Smooth muscle cell (in vitro differentiated cells): ENCODE measurements at regions not wholly inside any gene's neighbourhood (a gene's known extent, or its start where the extent isn't known, plus 50 kb on each side); places are given as distances from the start of the nearest gene placed in this dataset.

Source experiments
- DNase-seq: peaks from one replicate; lab custom pipeline; 2025; ENCODE audit not compliant: unreplicated experiment; lab: John Stamatoyannopoulos, UW
- H2AFZ ChIP-seq: fragments of 200-600 bp; sonication (generic); 2 replicates; pipeline ENCODE4 v1.6.0; 2016; ENCODE audit warnings: antibody characterized with exemption, low read depth, mild to moderate bottlenecking
- H3F3A ChIP-seq: fragments of 200-600 bp; sonication (generic); 2 replicates; pipeline ENCODE4 v1.6.0; 2017; ENCODE audit warnings: antibody characterized with exemption, low read depth
- H3K27ac ChIP-seq: fragments of 200-600 bp; sonication (generic); 2 replicates; pipeline ENCODE4 v1.5.1; 2016; ENCODE audit warnings: low read depth, mild to moderate bottlenecking
- H3K27me3 ChIP-seq: fragments of 200-600 bp; sonication (generic); 2 replicates; pipeline ENCODE4 v1.6.1; 2016; ENCODE audit warnings: low read depth, mild to moderate bottlenecking
- H3K36me3 ChIP-seq: fragments of 200-600 bp; sonication (generic); 2 replicates; pipeline ENCODE4 v1.5.1; 2016; ENCODE audit warnings: low read depth
- H3K4me1 ChIP-seq: fragments of 200-600 bp; sonication (generic); 2 replicates; pipeline ENCODE4 v1.5.1; 2016; ENCODE audit warnings: low read depth
- H3K4me2 ChIP-seq: fragments of 200-600 bp; sonication (generic); 2 replicates; pipeline ENCODE4 v1.6.0; 2016; ENCODE audit warnings: mild to moderate bottlenecking
- H3K4me3 ChIP-seq: fragments of 200-600 bp; sonication (generic); 2 replicates; pipeline ENCODE4 v1.5.1; 2016; ENCODE audit warnings: mild to moderate bottlenecking
- H3K79me2 ChIP-seq: fragments of 200-600 bp; sonication (generic); 2 replicates; pipeline ENCODE4 v1.6.0; 2016; ENCODE audit warnings: low read depth, mild to moderate bottlenecking
- H3K9ac ChIP-seq: fragments of 200-600 bp; sonication (generic); 2 replicates; pipeline ENCODE4 v1.6.0; 2016; ENCODE audit warnings: low read depth
- H3K9me3 ChIP-seq: fragments of 200-600 bp; sonication (generic); replicated peaks from 2 replicates; pipeline ENCODE4 v1.5.1; 2016; ENCODE audit warnings: low read depth
- H4K20me1 ChIP-seq: fragments of 200-600 bp; sonication (generic); 2 replicates; pipeline ENCODE4 v1.6.0; 2016; ENCODE audit warnings: low read depth
- CTCF ChIP-seq: fragments of 200-600 bp; sonication (generic); IDR thresholded peaks from 2 replicates; pipeline ENCODE4 v1.5.1; 2017; ENCODE audit warnings: borderline replicate concordance, mild to moderate bottlenecking, antibody characterized with exemption; ENCODE audit not compliant: insufficient read depth, poor library complexity, severe bottlenecking
- WGBS: methylation state at CpG from one replicate; pipeline ENCODE4 v1.1.7; 2016; ENCODE audit warnings: low lambda C conversion rate; 5-methylcytosine and 5-hydroxymethylcytosine counted together

GRCh38 chr5:148739023-148739422, 84.7 kb upstream of the HTR4 start:
- DNase-seq = no peak
- Histone ChIP-seq H2AFZ (no peak overlapping the region), H3K36me3 (no peaks in the 10 kb centered on the region), H3K4me1 (no peaks in the 10 kb centered on the region), H3K9ac (no peak overlapping the region), H3K79me2 (no peaks in the 10 kb centered on the region), H3K4me3 (no peak overlapping the region), H3K27ac (no peak overlapping the region), H3K9me3 (no peaks in the 10 kb centered on the region), H3K27me3 (peaks cover 7% of the 10 kb centered on the region), H3K4me2 (no peak overlapping the region), H4K20me1 (no peaks in the 10 kb centered on the region), H3F3A (no peaks in the 10 kb centered on the region)
- WGBS = 90% methylated on average over 5 of the region's 5 CpGs
- TF ChIP-seq CTCF = no peak

GRCh38 chr5:148739524-148739923, 85.2 kb upstream of the HTR4 start:
- H3K9me3 ChIP-seq = no peaks in the 10 kb centered on the region
- H3K4me2 ChIP-seq = no peak overlapping the region
- no peak overlapping the region for H2AFZ ChIP-seq

GRCh38 chr5:148740079-148740858, 85.9 kb upstream of the HTR4 start:
- H3K9ac ChIP-seq = no peak overlapping the region

More at GRCh38 chr5:148739524-148739923, 85.2 kb upstream of the HTR4 start:
- no peaks in the 10 kb centered on the region for H4K20me1 ChIP-seq
- TF ChIP-seq CTCF = no peak
- no peak overlapping the region for H3K27ac ChIP-seq
- no peak for DNase-seq
- no peaks in the 10 kb centered on the region for H3K36me3 ChIP-seq
- H3K4me1 ChIP-seq = no peaks in the 10 kb centered on the region
- no peaks in the 10 kb centered on the region for H3F3A ChIP-seq
- H3K9ac ChIP-seq = no peak overlapping the region
- 28% methylated on average over 2 of the region's 2 CpGs for WGBS
- peaks cover 7% of the 10 kb centered on the region for H3K27me3 ChIP-seq
- H3K4me3 ChIP-seq = no peak overlapping the region
- no peaks in the 10 kb centered on the region for H3K79me2 ChIP-seq

More at GRCh38 chr5:148740079-148740858, 85.9 kb upstream of the HTR4 start:
- no peak overlapping the region for H3K4me3 ChIP-seq
- no peak for DNase-seq
- H3K79me2 ChIP-seq = no peaks in the 10 kb centered on the region
- no peaks in the 10 kb centered on the region for H3K9me3 ChIP-seq
- H3K36me3 ChIP-seq = no peaks in the 10 kb centered on the region
- H3K4me2 ChIP-seq = no peak overlapping the region
- H2AFZ ChIP-seq = no peak overlapping the region
- WGBS = 92% methylated on average over 8 of the region's 8 CpGs
- no peaks in the 10 kb centered on the region for H3K4me1 ChIP-seq
- no peak for TF ChIP-seq CTCF
- no peaks in the 10 kb centered on the region for H3F3A ChIP-seq
- no peaks in the 10 kb centered on the region for H4K20me1 ChIP-seq
- no peak overlapping the region for H3K27ac ChIP-seq
- H3K27me3 ChIP-seq = peaks cover 7% of the 10 kb centered on the region
